Thyroid gland (tissue), 4 donors: ENCODE measurements at regions not wholly inside any gene's neighbourhood (a gene's known extent, or its start where the extent isn't known, plus 50 kb on each side); places are given as distances from the start of the nearest gene placed in this dataset.

ENCODE experiments used
- POLR2A ChIP-seq, 2 donors: fragments of 450-650 bp; IDR thresholded peaks; one replicate each; pipeline ENCODE4 v1.6.1; 2017; ENCODE audit warnings: antibody characterized with exemption in 2 of 2, mild to moderate bottlenecking in 2 of 2, moderate library complexity in 1 of 2
- TF ChIP-seq, protein P1 (sequence below), 6 experiments: fragments of 200-600 bp in 3 of 6; fragments of 450-650 bp in 3 of 6; sonication (generic) in 3 of 6; IDR thresholded peaks; one replicate each; pipeline ENCODE4 v1.5.1; 2016 to 2019; ENCODE audit warnings: antibody characterized with exemption in 6 of 6, mild to moderate bottlenecking in 2 of 6, inconsistent platforms in 1 of 6, moderate library complexity in 1 of 6

DNA sequence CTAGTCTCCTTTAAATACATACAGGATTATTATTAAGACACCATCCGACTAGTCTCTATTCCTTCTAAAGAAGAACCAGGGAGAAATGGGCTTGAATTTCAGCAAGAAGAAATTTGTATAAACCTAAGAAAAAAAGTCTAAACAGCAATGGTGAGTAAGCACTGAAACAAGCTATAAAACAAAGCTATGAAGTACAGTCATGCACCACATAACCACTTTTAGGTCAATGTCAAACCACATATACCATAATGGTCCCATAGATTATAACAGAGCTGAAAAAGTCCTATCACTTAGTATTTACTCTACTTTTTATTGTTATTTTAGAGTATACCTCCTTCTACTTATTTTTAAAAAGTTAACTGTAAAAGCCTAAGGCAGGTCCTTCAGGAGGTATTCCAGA, 102.0 kb upstream of the NFIB start:
- TF ChIP-seq, protein P1, sequence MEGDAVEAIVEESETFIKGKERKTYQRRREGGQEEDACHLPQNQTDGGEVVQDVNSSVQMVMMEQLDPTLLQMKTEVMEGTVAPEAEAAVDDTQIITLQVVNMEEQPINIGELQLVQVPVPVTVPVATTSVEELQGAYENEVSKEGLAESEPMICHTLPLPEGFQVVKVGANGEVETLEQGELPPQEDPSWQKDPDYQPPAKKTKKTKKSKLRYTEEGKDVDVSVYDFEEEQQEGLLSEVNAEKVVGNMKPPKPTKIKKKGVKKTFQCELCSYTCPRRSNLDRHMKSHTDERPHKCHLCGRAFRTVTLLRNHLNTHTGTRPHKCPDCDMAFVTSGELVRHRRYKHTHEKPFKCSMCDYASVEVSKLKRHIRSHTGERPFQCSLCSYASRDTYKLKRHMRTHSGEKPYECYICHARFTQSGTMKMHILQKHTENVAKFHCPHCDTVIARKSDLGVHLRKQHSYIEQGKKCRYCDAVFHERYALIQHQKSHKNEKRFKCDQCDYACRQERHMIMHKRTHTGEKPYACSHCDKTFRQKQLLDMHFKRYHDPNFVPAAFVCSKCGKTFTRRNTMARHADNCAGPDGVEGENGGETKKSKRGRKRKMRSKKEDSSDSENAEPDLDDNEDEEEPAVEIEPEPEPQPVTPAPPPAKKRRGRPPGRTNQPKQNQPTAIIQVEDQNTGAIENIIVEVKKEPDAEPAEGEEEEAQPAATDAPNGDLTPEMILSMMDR (IDR thresholded peaks at IDR 0.05): no peak
- TF ChIP-seq POLR2A (IDR thresholded peaks at IDR 0.05): no peak
